Dermis microvascular lymphatic vessel endothelial cell (primary cell): ENCODE measurements at regions not wholly inside any gene's neighbourhood (a gene's known extent, or its start where the extent isn't known, plus 50 kb on each side); places are given as distances from the start of the nearest gene placed in this dataset.

Source experiments
- DNase-seq, 2 donors: peaks; one replicate each; pipeline versions ENCODE4 v3.0.0 to v3.0.0-alpha.2; 2010; ENCODE audit warnings: low read depth in 2 of 2

DNA sequence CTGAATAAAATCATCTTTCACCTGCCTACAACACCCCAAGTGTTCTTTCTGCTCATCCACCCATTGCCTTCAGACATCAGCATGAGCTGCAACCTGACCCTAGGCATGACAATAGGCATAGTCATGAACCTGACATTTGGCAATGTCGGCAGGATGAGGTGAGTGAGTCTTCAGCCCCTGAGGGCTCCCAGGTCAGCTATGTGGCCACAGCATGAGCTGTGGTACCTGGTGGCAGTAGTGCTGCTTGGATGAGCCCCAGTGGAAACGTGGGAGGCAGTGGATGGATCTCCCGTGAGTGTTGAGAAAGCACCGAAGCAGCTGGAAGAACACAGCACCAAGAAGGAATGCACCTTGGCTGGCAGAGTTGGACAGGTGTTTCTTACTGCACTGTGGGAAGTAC lies 334.8 kb upstream of the FAR2 start:
- no peak for DNase-seq

DNA sequence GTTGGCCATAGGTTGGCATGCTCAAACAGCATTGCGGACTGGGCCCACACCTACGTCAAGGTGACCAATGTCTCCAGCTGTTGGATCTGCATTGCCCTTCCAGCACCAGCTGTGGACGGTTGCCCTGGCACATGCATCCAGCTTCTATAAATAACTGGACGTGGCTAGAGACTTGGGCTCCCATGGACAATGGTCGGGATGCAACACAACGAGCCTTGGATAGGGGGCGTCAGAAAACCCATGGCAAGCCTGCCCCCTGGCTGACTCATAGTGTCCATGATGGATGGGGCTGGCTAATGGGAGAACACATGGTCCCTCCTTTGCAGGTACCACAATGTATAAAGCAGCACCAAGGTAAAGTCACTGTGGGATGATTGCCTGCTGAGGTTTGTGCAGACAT lies 331.6 kb upstream of the FAR2 start:
- DNase-seq: no peak

DNA sequence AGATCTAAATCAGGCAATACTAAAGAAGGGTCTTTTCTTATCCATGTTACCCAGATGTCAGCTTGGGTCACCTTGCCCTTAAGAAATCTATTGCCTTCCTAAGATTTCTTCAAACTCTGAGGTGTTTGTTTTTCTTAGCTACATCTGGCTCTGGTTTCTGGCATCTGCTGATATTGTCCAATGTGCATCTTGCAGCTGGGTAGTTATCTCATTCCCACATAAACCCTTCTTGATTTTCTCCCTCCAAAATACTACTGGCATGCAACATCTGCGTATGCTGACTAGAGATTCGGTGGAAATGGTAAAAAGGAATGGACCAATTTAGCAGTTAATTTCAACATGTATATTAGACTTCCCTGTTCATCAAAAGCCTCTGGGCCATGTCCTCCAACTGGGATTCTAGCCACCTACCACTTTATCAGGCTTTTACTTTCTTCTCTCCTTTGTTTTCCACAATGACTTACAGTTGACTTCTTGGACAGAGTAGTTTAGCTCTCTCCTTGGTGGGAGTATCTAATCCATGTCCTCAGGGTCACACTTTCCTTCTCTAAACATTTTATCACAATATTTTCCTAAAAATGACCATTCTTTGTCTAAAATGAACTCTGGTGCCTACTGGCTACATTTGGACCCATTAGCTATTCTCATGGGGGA lies 324.8 kb upstream of the FAR2 start:
- DNase-seq: no peak

DNA sequence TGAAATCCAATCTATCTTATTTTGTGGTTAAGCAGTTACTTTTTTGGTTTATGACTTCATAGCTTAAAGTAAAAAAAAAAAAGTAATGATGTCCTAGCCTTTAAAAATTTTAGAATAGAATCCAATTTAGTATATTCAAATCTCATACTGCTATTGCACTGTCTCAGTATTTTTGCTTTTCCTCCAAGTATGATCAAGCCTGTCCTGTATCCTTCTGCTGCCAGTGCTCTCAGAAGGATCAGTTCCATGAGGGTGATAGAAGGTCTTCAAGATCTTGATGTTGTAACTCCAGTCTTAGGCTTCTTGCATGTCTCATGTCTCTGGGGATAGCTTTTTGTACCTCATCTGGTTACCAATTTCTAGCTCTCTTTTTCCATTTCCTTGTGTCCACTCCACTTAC lies 324.2 kb upstream of the FAR2 start:
- DNase-seq: no peak

DNA sequence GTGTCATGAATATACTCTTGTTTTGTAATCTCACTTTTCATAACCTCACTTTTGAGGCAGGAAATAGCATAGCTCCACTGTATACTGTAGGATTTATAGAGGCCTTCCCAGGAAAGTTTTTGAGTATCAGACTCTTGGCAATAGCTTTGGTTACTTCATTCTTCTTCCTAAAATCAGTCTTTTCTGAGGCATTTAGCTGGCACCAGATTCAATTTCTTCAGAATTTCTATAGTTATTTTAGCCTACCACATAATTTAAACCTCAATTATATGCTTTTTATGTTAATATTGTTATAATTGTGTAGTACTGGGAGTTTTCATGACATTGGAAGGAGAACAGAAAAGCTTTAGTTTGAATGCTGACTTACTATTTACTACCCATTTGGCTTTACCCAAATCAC lies 322.3 kb upstream of the FAR2 start:
- DNase-seq: no peak

DNA sequence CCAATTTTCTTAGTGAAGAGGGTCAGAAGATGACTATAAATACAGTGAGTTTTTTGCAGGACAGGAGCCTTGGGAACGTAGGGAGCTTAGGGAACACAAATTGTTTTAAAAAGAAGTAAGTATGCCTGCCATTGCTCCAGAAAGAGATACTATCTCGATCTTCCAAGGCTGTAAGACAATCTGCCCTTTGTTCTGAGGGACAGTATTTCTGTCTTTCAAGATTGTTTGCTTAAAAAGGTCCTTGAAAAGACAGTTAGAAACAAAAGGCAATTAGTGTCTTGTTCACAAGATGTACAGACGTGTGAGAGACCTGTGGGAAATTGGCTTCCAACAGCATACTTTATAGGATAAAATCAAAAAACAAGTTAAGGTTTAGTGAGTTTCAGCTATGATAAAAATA lies 321.2 kb upstream of the FAR2 start:
- DNase-seq: no peak

DNA sequence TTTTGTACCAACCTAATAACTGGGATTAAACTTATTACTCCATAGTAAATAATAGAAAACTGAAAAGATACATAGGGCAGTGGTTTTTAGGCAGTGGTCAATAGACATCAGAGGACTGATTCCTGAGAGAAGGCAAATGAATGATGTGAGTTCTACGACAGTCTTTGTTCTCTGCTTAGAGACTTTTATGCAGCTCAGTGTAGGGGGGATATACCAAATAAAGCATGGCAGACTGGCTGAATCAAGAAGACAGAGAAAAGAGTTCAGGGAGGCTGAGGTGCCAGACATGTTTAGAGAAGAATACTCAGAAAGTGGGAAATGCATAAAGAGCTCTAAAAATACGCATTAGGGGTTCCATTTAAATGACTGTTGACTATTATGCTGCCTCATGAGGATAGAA lies 320.8 kb upstream of the FAR2 start:
- no peak for DNase-seq

DNA sequence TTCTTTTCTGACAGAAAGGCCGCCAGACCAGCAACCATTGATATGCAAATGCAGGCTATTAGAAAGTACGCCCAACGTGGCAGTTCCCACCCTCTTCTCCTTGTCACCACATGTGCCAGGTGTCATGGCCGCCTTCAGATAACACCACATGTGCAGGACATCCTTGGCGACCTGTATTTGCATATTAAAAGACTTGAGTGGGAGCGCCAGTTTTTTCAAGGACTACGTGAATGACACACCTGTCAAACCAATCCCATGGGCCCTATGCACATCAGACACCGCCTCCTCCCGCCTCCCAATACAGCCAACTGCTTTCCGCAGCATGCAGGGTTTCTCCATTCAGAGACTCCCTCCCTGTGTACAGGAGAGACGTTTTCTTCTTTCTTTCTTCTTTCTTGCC lies 318.6 kb upstream of the FAR2 start:
- no peak for DNase-seq

DNA sequence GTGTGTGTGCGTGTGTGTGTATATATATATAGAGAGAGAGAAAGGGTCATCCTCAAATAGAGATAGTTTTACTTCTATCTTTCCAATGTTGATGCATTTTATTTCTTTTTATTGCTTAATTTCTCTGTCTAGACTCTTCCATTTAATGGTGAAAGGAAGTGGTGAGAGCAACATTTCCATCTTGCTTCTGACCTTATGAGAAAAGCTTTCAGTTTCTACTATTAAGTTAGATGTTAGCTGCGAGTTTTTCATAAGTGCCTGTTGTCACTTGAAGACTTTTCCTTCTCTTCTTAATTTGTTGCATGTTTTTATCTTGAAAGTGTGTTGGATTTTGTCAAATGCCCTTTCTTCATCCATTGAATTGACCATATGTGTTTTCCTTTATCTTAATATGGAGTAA lies 304.4 kb upstream of the FAR2 start:
- DNase-seq: no peak

DNA sequence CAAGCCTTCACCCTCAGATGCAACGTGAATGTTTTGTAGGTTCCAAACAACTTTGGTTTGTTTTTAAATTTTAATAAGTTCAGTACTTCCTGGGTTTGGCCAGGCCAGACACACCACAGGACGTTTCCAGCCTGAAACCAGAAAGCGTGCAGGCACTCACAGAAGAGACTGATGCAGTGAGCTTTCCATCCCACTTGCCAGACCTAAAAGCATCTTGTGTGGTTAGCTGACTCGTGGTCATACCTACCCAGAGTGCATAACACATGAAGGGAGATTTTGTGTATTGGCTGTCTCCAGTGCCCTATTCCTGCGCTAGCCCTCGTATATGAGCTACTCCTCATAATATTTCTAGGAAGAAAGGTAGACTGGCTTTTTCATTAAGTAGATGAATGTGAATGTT lies 297.3 kb upstream of the FAR2 start:
- DNase-seq: no peak

DNA sequence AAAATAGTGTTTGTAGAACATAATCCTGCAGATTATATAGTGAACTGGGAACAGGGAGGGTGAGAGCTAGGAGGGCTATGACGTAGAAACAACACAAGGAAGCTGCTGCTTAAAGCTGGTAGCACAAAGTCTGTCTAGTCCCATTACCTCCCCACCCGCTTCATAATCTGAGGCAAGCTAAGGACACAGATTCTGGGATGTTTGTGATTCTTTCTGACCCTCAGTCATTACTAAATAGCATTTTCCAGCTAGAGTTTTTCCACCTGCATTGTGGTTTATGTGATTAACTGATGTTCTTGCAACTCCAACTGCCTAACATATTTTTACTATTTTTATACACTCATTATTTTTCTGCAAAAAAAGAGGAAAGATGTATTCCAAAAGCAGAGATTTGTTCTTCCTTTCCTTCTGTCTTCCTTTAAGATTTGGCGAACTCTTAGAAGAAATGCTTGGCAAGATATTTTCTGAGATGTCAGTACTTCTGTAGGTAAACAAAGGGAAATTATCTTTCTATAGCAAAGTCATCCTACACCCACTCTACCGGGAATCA lies 293.2 kb upstream of the FAR2 start:
- DNase-seq: no peak

DNA sequence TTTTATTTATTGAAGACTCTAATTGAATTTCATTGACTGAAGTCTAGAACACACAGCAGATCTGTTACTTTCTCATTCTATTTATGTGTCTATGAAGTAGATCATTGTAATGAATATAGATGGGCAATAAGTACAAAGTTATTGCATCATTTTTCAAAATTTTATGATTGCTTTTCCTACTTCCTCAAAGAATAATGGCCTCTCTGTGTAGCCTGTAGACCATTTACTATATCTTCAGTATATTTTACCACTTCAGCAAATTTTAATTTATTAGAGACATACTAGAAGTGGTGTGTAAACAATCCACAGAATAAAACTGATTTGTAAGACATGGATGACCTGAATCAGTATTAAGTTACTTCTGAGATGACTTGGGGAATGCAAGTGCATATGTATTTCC lies 291.7 kb upstream of the FAR2 start:
- no peak for DNase-seq

DNA sequence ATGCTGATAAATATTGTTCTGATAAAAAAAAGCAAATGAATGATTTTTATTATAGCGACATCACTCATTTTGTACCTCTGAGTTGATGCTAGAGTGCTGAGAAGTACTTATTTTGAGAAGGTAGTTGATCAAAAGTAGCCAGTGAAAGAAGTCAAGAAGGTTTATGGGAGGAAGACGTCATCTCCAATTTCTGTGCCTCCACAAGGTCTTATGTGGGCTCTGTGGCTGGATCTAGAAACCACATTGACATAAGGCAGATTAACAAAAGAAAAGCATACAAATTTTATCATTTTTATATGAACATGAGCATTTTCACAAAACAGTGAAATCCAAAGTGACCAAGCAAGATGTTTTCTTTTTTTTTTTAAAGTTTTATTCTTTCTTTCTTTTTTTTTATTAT lies 289.5 kb upstream of the FAR2 start:
- DNase-seq: no peak

DNA sequence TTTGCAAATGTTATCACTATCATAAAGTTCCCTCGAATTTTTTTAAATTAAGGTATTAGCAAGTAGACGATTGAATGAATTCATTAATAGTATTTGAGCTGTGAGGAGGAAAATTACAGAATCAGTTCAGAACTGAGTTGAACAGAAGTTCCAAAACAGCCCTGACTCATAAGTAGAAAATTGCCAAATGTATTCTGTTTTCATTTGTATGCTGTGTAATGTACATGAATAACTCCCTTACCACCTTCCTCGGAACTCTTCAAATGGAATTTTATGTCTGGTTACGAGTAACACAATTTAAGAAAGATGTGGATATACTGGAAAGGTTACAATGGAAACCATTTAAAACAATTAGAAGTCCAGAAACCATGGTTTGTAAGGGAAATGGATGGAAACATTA lies 283.3 kb upstream of the FAR2 start:
- DNase-seq: no peak

DNA sequence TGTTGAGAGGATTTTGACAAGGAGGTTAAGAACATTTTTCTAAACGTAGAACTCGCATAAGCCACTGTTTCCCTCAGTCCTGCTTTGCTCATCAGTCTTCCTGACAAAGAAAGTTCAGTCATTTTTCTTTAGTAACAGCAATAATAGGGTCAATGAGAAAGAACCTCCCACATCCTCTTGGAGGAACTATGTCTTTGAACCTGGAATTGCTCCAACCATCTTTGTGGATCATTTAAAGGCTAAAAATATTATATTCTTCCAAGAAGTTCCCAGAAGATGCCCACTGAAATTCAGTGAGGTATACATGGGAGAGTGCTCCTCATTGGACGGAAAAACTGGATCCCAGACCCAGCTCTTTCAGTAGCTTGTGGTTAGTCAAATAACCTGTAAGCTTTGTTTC lies 282.8 kb upstream of the FAR2 start:
- no peak for DNase-seq

DNA sequence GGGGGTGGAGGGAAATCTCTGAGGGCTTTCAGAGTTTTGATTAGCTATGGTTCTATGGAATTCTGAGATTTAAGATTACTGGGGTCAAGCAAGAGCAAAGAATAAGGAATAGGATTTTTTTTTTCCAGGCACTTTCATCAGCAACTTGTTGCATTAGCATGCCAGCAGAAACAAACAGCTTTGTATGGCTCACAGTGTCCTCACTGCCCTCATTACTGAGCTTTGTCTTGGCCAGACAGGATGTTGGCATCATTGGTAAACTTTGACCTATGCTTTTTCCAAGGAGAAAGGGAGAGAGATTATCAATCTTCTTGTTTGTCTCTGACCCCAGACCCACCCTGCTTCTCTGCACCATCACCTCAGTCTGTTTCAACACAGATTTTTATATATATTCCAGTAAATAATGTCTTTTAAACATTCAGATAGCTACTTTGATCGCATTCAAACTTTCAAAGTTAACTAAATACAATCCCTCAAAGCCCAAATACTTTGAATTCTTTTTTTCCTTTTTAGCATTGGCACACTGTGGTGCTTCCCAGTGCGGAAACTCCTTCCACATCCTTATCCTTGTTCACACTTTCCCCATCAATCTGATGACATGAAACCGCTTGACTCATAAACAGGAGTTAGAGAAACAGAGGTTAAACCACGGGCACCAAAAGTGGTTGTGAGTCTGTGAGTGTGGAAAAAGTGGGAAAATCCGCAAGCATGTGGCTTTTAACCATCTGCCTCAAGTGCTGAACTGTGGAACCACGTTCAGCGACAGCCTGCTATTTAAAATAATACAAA lies 282.2 kb upstream of the FAR2 start:
- DNase-seq: no peak

DNA sequence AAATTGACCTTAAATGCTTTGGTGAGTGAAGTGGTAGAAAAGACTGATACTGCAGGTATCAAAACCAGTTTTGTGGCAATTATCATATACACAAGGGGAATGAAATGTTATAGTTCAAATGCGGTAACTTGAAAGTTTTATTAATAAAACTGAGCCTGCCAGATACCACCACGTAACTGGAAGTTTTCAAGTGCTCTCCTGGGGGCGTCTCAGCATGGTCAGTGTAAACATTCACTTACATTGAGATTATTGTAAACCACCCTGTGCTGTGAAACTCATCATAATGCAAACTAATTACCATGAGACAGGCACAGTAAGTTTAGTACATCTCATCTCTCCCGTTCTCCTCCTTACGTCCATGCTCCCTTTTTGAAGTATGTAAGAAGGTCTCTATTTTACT lies 280.7 kb upstream of the FAR2 start:
- DNase-seq: no peak

DNA sequence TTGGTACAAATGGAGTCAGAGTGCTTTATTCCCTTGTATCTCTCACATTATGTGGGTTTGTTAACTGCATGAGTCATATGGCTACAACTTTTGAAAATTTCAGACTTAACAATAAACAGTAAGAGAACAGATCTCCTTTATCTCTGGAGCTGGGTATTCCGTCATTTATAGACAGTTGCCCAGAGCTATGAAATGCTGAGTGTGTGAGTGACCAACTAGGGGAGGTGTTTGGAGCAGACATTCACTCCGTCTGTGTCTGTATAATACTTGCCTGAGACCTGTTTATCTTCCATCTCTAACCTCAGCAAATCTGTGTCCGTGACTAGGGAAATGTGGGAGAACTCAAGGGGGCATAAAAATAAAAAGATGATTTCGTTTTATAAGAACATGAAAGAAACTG lies 279.9 kb upstream of the FAR2 start:
- no peak for DNase-seq

DNA sequence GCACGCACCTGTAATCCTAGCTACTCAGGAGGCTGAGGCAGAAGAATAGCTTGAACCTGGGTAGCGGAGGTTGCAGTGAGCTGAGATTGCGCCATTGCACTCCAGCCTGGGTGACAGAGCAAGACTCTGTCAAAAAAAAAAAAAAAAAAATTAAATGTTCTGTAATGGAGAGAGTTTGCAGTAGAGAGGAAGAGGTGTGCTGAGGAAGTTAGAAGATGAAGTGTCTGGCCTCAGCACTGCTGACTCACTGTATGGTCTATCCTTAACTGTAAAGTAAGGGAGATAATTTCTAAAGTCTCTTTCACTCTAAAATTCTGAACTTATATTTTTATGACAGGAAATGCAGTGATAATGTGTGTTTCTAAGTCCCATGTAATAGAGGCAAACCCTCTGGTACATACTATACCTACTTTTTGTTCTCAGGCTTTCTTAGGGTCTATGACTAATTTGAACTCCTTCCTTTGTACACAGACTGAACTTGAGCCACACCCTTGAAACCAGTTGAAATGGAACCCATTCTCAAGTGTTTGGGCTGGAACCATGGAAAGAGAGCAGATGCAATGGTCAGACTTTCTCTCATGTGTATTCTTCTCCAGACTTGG lies 278.1 kb upstream of the FAR2 start:
- DNase-seq: no peak

DNA sequence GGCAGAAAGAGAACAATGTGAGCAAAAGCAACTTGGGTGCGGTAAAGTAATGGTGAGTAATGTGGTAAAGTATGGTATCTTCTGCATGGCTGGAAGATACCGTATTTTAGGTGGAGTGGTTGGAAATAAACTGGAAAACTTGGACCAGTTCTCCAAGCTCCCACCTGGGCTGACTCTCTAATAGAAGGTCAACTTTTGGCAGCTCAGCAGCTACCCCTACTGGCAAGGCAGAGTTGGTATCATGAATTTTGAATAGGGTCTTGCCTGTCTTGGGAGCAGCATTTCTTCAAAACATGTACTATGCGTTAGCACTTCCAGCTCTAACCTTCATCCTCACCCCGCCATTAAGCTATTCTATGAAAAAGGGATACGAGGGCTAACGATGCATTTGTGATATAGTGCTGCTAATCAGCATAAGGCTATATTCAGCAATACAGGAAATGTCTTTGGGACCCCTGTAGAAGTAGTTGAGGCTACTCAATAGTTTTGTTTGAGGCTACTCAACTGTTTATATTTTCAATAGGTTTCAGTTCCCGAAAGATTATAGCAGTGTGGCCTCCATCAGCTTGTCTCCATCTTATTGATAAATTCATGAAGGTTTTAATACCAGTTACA lies 276.3 kb upstream of the FAR2 start:
- peak in 1 of 2 donors; percentile 63 for DNase-seq

DNA sequence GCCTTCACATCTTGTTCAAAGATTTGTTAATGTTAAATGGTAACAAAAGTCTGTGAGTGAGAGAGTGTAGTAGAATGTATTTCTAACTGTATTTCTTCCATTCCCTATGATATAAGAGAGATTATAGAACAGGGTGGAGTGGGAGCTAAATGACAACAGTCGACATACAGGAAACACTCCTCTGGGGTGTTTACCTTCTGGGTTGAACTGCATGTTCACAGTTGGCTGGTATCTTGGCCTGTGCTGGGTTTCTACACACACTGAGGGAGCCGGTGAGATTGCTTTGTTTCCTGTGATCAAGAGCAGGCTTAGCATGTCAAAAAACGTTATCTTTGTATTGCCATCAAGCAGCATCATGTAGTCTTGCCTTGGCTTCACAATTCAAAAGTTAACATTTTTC lies 274.3 kb upstream of the FAR2 start:
- no peak for DNase-seq

DNA sequence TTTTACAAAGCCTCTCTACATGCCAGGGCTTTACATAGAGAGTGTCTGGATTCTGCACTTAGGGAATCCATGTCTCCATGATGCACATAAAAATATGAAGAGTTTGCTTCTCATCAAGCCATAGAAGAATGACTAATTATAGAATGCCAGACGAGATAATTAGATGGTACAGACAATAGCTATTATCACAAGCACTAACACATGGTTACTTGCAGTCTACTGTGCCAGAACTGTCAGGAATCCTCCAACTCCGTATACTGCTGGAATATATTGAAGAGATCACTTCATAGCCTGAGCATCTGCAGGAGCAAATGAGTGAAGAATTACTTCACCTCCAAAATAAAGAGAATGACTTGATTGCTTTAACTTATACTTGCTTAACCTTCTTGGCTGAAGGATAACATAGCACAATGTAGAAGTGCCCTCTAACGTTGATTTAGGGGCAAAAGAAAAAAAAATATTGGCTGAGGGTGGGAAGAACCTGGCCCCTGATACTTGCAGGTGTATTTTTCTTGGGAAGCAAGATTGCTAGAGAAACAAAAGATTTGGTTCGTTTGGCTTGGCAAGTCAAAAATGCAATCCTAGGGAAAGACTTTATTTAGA lies 272.8 kb upstream of the FAR2 start:
- no peak for DNase-seq
